ENCODE measurements at regions not wholly inside any gene's neighbourhood (a gene's known extent, or its start where the extent isn't known, plus 50 kb on each side); places are given as distances from the start of the nearest gene placed in this dataset.

DNA sequence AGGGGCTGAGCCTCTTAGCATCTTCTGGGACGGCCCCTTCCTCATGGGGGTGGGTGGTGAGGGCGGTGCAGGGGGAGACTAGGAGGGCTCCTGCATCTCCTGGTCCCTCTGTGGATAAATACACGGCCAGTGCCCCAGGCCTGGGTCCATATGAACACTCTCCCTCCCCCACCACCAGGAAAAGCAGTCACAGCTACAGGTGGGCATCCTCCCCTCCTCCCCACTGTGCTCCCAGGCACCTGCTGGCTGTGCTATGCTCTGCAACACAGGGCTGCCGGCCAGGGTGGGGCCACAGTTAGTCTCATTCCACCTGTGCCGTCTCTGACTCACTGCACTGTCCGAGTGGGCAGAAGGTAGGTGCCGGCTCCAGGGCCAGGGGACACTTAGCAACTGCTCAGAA is 87.3 kb upstream of the INSIG1 start (continued):
- no peak for TF ChIP-seq ZNF462 (CRISPR knock-in tag; IDR thresholded peaks at IDR 0.05)
- no peak for TF ChIP-seq EZH2phosphoT487 (IDR thresholded peaks at IDR 0.05; ENCODE audit: unreplicated experiment)
- no peak for TF ChIP-seq CREB1 (CRISPR knock-in tag; IDR thresholded peaks at IDR 0.05; ENCODE audit: low read depth)

- TF ChIP-seq ZNF462 (CRISPR knock-in tag; IDR thresholded peaks at IDR 0.05) (no peak), JUNB (IDR thresholded peaks at IDR 0.05; ENCODE audit: unreplicated experiment) (no peak), POLR2AphosphoS5 (IDR thresholded peaks at IDR 0.05; ENCODE audit: low read depth) (no peak), EZH2 (IDR thresholded peaks at IDR 0.05; ENCODE audit: low read depth, unreplicated experiment) (no peak), CTCF (conservative IDR thresholded peaks at IDR 0.05; ENCODE audit: low read depth in 2 of 2) (no peak)
- Mint-ChIP-seq H3K36me3 (ENCODE audit: low read depth) (peaks cover 2% of the 10 kb centered on the region; the same call in 1 of the 3 replicates), H3K9me3 (peaks cover 5% of the 10 kb centered on the region), H3K27ac (no peak overlapping the region), H3K27me3 (ENCODE audit: insufficient read depth, low read depth, poor library complexity) (peaks cover 17% of the 10 kb centered on the region), H3K4me1 (peaks cover 24% of the 10 kb centered on the region), H3K4me3 (no peak overlapping the region; the same call in 2 of the 3 replicates)
- H3K36me3 ChIP-seq (ENCODE audit: insufficient read depth): no peaks in the 10 kb centered on the region
- DNase-seq (ENCODE audit: low spot score) (no peak), ATAC-seq (no peak)
- no peak overlapping the region for H2AFZ ChIP-seq
- no peaks in the 10 kb centered on the region for H3K79me2 ChIP-seq (replicated peaks; ENCODE audit: insufficient read depth)
- no peak overlapping the region for H3K4me3 ChIP-seq
- H4K20me1 ChIP-seq (replicated peaks; ENCODE audit: insufficient read depth): no peaks in the 10 kb centered on the region
- H3K27me3 ChIP-seq (ENCODE audit: insufficient read depth): no peaks in the 10 kb centered on the region
- no peaks in the 10 kb centered on the region for H3K9me2 ChIP-seq (ENCODE audit: insufficient read depth)
- no peak overlapping the region for H3K4me2 ChIP-seq
- H3K27ac ChIP-seq (ENCODE audit: low read depth): no peak overlapping the region
- H3K4me1 ChIP-seq (ENCODE audit: insufficient read depth): 0 out of 2 replicates have a peak, but pooled peaks cover 4% of the 10 kb centered on the region
- no peaks in the 10 kb centered on the region for H3F3A ChIP-seq (replicated peaks; ENCODE audit: low read depth)
Observed at GRCh38 chr7:155211173-155211572, 86.5 kb upstream of the INSIG1 start.

Data from GM23338 (cell line).